ENCODE measurements at regions not wholly inside any gene's neighbourhood (a gene's known extent, or its start where the extent isn't known, plus 50 kb on each side); places are given as distances from the start of the nearest gene placed in this dataset.

DNA sequence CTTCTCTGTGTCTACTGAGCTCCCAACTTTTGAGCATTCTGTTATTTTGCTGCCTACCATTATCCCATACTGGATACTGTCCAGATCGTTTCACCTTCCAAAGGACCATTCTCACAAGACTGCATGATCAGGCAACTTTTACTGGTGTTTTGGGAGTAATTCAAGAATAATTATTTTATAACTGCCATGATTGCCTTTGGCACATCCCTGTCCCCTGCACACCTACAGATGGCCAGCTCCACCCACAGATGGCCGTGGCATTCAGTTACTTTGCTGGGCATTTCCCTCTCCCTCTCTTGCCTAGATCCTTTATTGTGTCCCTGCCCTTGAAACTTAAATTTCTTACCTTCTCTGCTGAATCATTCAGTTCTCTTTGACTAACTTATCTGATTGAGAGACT lies 263.9 kb downstream of the DIPK2A start:
- DNase-seq: no peak

DNA sequence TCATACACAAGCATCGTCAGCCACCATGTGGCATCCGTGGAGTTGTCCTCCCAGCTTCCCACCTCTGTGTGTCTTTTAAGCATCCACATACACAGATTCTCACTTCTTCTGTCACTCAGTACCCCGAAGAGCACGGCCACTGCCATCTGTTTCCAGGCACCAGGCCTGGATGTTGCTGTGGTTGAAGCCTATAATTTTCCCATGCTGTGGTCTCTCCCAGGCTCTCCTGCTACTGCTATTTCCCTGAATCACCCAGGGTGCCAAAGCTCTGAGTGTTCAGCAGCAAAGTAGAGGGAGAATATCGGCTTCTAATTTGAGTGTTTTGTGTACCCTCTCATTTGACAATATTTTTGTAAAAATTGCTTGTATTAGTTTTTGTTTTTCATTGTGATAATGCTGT lies 265.7 kb downstream of the DIPK2A start:
- DNase-seq: peak; percentile 51

DNA sequence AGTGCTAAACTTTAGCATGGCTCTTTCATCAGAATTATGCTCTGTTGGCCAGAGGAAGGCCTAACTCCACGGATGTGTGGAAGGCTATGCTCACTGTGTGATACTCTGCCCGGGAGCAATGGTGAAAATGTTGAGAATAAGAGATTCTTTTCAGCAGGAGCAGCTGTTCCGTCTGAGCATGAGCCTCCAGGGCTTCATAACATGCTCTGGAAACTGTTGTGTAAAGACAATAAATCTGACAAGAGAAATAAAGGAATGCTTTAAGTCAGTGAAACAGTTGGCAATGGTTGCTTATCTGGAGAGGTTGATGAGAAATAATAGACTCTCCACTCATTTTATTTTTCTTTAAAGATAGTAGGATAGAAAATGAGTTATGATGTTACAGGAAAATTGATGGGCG lies 269.8 kb downstream of the DIPK2A start:
- no peak for DNase-seq

DNA sequence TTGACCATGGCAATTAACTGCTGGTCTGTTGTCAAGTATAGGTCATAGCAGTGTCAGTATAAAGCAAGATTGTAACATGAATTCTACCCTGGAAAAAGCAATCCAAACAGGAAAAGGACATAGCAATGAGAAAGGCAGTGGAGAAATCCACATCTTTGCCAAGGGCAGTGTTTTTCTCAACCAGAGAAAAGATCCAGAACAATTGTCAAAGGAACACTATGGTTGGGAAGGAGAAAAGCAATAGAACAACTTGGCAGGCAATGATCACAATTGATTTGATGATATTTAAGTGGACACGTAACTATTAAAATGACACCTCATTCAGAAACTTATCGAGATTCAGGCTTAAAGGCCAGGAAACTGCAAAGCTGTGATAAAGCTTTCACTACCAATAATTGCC lies 271.1 kb downstream of the DIPK2A start:
- no peak for DNase-seq

DNA sequence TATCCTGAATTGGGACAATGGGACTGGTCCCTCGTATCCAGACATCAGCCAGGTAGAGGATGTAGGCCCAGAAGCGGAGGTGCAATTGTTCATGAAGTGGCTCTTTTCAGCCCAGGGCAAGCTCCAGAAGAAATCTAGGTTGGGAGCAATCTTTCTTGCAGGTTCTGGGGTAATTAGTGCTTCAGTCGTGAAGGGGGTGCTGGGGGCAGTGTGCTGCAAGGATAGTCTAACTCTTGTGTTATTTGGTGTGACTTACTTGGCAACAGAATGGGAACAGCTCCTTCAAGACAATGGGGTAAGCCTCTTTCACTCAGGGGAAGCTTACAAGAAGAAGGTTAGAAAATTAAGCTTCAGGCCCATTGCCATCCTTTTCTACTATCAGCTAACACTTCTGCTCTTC lies 273.0 kb downstream of the DIPK2A start:
- no peak for DNase-seq

DNA sequence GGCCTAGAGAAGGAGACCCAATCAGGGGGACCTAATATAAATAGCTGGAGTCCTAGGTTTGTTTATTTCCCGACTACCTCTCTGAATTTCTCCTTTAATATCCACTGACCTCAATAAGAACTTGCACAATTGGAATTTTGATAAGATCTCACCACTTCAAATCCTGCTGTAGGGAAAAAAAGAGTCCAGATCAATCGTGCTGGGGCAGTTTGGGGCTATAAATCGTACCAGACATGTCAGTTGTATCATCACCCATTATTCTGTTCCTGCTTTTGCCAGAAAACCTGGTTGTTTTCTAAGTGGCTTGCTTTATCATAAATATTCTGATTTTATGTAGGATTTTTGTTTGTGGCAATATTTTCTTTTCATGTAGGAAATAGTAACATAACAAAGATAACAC lies 281.3 kb downstream of the DIPK2A start:
- no peak for DNase-seq

DNA sequence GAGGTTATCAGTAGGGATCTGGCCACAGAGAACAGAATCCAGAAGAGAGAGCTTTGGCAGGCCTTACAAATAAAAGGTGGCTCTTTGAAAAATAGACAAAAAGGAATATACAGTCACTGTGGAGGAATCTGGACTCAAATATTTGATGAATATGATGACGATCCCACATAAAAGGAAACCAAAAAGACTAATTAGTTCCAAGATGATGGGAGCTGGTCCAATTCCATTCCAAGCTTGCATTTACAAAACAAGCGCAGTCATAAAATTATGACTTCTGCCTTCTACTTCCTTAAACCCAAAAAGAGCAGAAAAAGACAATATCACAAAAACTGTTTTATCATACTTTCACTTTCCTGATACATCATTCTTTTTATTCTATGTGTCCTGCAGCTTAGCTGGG lies 285.8 kb downstream of the DIPK2A start:
- no peak for DNase-seq

DNA sequence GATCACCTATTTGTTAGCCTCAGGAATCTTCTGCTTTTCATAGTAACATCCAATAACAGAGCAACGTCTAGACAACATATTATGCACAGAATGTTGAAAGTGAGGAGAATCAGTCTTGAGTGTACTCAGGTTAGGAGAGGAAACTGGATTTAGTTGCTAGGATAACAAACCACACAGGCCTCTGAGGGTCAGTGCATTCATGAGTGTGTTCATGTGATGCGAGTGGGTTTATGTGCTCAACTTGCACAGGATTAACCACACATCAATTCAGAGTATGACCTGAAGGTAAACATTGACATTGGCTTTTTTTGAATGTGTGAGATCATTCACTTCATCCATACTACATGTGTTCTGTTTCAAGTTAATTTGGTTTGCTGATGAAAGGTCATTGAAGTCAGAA lies 287.6 kb downstream of the DIPK2A start:
- no peak for DNase-seq

DNA sequence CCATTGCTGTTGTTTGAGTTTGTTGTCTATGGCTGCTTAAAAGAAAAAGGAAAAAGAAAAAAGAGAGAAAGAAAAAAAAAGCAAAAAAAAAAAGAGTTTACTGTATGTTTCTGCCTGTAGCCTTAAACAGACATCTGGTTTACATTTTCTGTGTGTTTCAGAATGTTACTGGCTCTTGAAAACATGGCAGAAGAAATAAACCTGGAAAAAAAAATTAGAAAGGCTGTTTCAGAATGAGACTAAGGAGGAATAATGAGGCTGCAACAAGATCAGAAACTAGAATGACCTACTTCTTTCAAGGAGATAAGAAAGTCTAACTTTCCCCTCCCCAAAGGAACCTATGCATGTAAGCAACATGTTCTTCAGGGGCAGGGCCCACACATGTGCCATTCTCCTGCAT lies 292.1 kb downstream of the DIPK2A start:
- no peak for DNase-seq

DNA sequence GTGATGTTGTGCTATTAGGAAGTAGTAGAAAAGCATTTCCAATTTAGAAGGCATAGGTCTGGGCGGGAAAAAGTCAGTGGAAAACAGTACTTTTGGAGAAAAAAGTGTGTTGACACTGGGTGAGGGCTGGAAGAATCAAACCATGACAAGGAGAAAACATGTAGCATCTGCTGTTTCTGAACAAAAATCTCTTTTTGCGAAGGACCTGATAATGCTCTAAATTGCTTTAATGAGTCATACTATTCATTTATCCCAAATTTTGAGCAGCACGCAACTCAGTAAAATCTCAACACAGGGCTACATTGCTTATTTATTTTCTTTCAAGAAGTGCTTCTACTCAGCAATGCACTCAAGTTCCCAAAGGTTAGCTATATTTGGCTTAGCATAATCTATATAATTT lies 292.7 kb downstream of the DIPK2A start:
- no peak for DNase-seq

DNA sequence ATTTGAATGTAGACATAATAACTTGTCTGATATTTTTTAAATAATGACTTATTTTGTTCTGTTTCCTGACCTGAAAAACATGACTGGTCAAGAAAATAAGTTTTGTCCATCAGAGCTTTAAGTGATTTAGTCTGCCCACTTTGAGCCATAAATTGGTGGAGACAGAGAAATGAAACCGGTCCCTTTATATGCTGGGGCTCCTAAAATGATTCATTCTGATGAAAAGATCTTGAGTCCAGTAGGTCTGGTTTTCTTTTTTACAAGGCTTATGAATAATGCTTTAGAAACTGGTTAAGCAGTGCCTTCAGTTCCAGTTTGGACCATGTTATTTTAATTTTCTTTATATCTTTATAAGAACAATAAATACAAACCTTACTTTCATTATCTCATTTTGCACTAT lies 293.2 kb downstream of the DIPK2A start:
- DNase-seq: no peak

DNA sequence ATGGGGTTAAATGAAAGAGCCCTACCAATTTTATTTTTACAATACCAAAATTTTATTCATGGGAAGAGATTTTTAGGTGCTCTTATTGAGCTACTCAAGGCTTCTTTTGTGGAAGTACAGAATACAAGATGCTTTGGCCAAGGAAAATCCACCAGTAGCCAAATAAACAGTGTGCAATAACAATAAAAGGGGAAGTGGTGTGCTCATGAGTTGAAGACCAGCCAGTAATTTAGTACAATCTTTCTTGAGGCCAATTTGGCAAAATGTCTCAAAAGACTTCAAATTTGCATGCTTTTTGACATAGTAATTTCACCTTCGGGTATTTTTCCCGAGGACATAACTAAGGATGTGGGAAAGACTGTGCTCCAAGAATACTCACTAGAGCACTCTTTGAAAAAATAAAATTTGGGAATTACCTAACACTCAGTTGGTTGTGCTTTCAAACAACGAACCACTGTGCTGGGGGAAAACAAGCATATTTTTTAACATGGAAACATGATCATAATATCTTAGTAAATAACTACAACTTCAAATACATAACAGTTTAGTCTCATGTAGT lies 294.0 kb downstream of the DIPK2A start:
- DNase-seq: no peak

DNA sequence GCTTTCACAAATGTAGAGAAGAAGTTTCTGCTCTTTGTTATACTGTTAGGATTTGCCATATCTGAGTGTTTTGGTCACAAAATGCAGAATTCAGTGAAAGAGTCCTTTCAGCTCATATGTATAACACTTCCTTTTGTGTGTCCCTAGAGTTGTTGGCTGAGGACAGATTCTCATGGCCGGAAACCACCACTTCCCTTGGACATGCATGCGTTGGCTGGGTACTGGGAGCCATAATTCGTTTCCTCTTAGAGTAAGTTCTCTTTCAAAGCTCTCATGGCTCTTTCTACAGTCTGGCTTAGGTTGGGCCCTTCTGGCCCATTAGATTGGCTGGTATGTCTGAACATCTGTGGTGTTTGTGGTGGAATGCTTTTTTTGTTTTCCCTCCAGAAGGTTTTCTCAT lies 298.5 kb downstream of the DIPK2A start:
- DNase-seq: no peak

DNA sequence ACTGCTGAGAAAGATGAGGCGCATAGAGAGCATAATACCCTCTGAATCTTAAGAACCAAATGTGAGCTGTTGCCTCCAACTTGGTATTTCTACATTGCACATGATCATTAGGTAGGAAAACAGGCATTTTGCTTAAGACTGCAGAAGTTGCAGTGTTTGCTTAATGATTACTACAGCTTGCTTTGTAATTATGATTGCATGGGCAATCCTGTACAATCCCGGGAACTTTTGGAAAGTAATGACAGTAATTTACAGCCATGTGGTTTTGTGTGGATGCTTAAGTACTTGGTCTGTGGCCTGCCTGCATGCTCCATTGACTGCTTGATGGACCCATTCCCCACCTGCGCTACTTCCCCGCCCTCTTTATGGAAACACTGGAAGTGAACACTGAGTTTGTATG lies 301.1 kb downstream of the DIPK2A start:
- no peak for DNase-seq

DNA sequence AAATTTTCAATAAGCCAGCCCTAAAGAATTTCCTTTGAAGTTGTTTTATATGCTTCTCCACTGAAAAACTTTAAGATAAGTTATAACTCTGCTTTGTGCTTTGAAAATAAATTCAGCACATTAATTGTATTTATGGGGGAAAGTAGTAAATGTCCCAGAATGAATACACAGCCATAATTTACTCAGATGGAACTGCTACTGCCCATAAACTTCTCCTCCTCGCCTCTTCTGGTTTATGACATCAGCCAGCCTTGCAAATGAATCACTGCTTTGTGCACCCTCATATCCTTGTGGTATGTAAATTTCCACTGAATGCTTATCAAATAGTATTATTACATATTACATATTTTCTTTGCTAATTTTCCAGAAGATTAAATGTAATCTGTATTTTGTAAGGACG lies 302.0 kb downstream of the DIPK2A start:
- DNase-seq: no peak

DNA sequence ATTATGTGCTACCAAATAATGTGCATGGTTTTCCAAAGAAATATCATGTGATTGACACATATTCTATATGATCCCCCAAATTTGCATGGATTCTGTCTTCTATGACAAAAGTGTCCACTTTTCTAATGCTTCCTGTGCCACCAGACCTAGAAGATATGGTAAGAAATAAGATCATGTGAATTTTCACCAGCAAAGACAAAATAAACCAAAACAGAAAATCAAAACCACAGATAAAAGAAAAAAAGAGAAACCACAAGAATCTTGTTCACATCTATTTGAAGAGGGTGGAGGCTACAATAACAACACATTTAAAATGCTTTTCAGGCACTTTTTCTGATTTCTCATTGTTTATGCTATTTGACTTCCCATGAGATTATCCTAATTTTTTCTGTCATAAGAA lies 303.4 kb downstream of the DIPK2A start:
- no peak for DNase-seq

DNA sequence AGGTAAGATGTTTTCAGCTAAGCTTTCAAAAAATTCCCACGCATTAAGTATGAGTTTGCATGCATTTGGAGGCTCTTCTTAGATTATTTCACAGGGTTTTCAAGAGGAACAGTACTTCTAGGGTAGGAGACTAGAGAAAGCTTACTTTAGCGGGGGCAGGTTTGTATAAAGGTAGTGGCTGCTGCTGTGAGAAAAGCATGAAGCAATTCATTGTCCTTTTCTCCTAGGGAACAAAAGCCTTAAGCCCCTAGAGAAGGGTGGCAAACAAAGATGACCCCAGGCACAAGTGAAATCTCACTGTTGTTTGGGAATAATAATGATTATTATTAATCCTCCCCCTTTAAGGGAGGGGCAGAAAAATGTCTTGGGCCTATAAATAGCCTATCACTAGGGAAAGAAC lies 310.7 kb downstream of the DIPK2A start:
- DNase-seq: no peak

DNA sequence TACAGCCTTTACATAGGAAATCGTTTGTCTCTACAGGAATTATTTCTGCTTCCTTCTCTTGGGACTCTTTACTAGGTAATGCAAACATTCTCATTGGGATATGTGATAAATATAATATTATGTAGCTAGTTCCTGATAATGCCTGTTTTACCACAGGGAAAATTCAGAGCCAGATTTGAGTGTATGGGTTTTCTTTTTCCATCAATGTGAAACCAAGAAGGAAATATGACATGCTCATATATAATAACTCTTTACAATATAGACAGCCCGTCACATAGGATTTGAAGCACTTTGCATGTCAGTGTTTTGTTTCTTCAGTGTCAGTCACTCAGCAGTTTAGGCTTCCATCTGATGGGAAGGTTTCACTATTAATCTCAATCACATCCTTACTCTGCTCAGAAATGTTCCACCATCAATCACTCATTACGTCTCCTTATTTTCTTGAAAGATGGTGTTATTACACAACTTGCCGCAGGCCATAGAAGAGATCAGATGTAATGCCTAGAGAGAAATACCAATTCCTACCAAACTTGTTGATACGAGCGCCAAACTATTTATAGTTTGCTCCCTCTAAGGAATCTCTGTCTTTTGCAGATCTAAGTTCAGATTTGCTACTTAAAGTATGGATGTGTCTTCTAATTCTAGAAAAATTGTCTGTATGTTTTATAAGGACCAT lies 314.8 kb downstream of the DIPK2A start:
- DNase-seq: no peak

DNA sequence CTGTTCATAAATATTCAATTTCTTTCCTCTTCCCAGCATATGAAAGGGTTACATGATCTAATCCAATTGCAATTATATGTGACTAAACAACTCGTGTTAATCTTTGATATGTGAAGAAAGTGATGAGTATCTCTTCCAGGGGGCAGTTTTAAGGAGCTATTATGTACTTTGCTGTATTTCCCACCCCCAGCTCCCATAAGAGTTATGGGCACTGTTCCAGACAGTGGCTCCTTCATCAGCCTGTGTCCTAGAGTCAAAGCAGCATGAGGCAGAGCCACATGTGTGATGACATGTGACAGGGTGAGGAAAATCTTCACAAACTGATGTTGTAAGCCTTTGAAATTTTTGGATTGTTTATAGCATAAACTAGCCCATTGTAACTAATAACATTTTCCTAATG lies 315.4 kb downstream of the DIPK2A start:
- no peak for DNase-seq

DNA sequence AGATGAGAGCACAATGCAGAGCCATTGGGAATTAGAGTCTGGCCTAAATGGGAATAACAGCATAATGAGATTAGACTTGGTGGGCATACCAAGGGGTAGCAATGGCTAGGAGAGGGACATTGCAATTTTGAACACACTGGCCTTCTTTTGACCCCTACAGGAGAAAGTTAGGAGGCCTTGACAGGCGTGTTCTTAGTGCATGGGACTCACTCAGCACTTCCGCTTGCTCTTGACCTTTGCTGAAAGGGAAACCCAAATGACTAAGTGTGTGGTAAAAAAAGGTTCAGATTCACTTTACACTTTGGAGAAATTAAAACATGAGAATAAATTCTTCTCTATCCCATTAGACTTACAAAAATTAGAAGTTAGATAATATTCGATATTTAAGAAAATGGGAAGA lies 317.4 kb downstream of the DIPK2A start:
- DNase-seq: no peak

DNA sequence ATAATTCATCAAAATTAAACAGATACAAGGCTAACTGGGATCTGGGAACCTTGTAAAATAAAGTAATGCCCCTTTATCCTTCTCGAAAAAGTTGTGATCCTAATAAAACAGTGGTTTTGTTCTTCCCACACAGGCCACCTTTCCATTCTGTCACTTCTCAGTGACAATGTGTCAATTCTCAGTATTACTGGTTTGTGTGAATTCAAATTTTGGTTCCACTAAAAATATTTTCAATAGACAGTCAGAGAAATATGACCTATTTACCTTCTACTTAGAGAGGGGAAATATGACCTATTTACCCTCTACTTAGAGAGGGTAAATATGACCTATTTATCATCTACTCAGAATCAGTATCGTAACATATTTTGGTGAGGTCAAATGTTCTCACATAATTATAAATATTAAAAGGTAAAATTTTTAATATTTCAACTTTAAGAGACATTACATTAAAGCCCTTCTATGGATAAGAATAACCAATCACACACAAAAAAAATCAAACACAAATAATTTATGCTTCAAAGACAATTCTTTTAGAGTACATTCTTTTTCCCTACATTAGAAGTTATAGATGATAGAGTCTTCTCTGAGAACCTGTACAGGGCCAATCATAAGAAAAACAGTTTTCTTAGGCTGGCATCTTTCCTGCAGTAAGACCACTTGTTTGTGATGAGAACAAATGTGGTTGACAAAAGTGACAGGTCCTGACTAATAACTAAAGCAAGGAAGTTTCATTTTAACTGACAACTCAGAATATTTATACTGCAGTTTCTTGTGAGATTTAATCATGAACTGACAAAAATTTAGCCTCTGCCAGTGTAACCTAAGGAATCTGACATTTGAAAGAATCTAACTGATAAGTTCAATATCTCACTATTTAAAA lies 323.3 kb downstream of the DIPK2A start:
- DNase-seq: no peak

DNA sequence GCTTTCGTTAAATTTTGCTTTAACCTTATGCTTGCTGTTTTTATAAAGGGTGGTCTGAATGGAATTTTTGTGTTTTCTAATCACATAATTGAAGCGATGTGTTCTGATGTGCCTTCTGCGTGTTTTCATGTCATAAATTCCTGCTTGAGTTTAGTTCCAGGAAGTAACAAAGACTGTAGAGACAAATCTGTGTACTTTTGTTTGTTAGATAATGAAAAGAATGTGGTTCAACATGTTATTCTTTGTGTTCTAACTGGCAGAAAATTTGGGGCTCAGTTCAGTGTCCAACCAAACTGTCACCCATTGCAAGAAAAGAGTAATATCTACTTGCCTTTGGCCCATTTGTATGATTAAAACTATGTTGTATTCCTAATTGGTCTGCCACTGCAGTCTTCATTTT lies 324.0 kb downstream of the DIPK2A start:
- no peak for DNase-seq

DNA sequence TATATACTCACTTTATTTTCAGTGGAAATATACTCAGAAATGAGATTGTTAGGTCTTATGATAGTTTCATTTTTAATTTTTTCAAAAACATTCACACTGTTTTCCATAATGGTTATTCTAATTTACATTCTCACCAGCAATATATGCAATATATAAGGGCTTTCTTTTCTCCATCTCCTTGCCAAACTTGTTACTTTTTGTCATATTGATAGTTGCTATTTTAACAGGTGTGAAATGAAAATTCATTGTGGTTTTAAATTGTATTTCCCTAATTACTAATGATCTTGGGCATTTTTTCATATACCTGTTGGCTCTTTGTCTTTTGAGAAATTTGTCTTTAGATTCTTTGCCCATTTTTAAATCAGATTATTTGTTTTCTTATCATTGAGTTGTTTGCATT lies 325.2 kb downstream of the DIPK2A start:
- DNase-seq: no peak

DNA sequence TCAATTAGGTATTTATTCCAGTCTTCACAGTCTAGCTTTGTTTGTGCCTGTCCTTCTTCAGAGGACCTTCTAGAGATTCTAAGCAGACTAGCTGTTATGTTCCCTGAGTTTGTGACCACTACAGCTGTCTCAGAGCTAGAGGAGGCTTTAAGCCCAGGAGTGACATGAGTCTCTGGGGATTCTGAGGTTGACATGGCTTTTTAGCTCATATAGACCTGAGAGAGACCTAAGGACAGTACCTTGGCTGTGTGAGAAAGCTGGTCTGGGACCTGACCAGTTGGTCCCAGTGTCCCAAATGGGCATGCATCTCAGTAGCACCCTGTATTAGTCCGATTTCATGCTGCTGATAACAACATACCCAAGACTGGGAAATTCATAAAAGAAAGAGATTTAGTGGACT lies 330.2 kb downstream of the DIPK2A start:
- DNase-seq: no peak
